ENCODE measurements at regions not wholly inside any gene's neighbourhood (a gene's known extent, or its start where the extent isn't known, plus 50 kb on each side); places are given as distances from the start of the nearest gene placed in this dataset.
"Not testable (repeated sequence)": the region's sequence is repeated elsewhere in the genome, so short reads cannot be mapped to it uniquely, and the experiment has no call there.

DNA sequence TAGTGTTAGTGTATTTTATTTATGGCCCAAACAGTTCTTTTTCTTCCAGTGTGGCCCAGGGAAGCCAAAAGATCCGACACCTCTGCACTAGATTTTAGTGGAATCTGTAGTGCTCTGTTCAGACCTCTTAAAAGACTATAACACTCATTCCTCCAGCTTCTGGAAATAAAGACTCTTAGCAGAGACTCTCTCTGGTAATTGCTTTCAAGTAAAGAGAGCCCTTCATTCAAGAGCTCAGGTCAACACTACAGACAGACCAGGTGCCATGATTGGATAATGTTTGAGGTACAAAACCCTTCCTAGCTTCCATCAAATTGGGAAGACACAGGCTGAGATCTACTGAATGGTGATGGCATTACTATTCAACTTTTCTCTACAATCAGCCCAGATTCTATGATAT is 255.8 kb downstream of the PRDM9 start:
- Mint-ChIP-seq H3K27me3 (no peaks in the 10 kb centered on the region), H3K4me3 (no peak overlapping the region), H3K9me3 (no peaks in the 10 kb centered on the region), H3K36me3 (ENCODE audit: low read depth) (no peaks in the 10 kb centered on the region), H3K4me1 (ENCODE audit: low read depth) (no peaks in the 10 kb centered on the region), H3K27ac (no peak overlapping the region)
- intact Hi-C loops (cut with micrococcal nuclease) = no loop called here

DNA sequence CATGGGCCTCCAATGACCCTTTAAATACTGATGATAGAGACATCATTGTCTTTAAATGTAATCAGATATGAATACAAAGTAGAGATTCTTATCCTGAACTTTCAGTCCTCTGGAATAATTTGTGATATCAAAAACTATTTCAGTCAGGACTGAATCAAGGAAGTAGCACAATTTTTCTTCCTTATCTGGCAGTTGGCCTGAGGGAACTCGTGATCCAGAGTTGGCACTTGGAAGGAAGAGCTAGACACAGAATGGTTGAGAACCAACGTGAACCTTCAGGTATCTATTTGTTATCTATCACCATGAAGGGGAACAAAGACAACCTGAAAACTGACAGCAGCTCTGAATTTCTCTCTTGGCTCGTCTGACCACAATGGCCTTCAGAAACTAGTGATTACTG is 269.3 kb downstream of the PRDM9 start:
- Mint-ChIP-seq H3K36me3 (ENCODE audit: low read depth) (no peaks in the 10 kb centered on the region), H3K27me3 (no peaks in the 10 kb centered on the region), H3K27ac (no peak overlapping the region), H3K4me3 (no peak overlapping the region), H3K9me3 (peaks cover 14% of the 10 kb centered on the region), H3K4me1 (ENCODE audit: low read depth) (no peaks in the 10 kb centered on the region)
- intact Hi-C loops (cut with micrococcal nuclease) = no loop called here

DNA sequence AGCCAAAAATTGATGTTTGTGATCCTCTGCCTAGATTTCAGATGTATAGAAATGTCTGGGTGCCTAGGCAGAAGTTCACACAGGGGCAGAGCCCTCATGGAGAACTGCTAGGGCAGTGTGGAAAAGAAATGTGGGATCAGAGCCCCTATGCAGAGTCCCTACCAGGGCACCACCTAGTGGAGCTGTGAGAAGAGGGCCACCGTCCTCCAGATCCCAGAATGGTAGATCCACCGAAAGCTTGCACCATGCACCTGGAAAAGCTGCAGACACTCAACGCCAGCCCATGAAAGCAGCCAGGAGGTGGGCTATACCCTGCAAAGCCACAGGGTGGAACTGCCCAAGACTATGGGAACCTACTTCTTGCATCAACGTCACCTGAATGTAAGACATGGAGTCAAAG is 292.9 kb downstream of the PRDM9 start:
- H3K4me3 Mint-ChIP-seq; H3K9me3 Mint-ChIP-seq; H3K27me3 Mint-ChIP-seq; H3K4me1 Mint-ChIP-seq (ENCODE audit: low read depth); H3K27ac Mint-ChIP-seq; intact Hi-C loops (cut with micrococcal nuclease); H3K36me3 Mint-ChIP-seq (ENCODE audit: low read depth): not testable (repeated sequence)

- H3K4me1 Mint-ChIP-seq (ENCODE audit: low read depth) = no peaks in the 10 kb centered on the region
- intact Hi-C loops (cut with micrococcal nuclease) = no loop called here
- no peak overlapping the region for H3K27ac Mint-ChIP-seq
- no peaks in the 10 kb centered on the region for H3K9me3 Mint-ChIP-seq
- no peak overlapping the region for H3K4me3 Mint-ChIP-seq
- H3K27me3 Mint-ChIP-seq = no peaks in the 10 kb centered on the region
- H3K36me3 Mint-ChIP-seq (ENCODE audit: low read depth) = no peaks in the 10 kb centered on the region
Observed at GRCh38 chr5:23820765-23821471, 313.5 kb downstream of the PRDM9 start.

GRCh38 chr5:23823521-23823920 is 316.1 kb downstream of the PRDM9 start:
- no peaks in the 10 kb centered on the region for H3K4me1 Mint-ChIP-seq (ENCODE audit: low read depth)
- no peaks in the 10 kb centered on the region for H3K27me3 Mint-ChIP-seq
- no peaks in the 10 kb centered on the region for H3K36me3 Mint-ChIP-seq (ENCODE audit: low read depth)
- H3K9me3 Mint-ChIP-seq = no peaks in the 10 kb centered on the region
- H3K27ac Mint-ChIP-seq = no peak overlapping the region
- intact Hi-C loops (cut with micrococcal nuclease) = no loop called here
- no peak overlapping the region for H3K4me3 Mint-ChIP-seq

- no peaks in the 10 kb centered on the region for H3K27me3 Mint-ChIP-seq
- H3K4me3 Mint-ChIP-seq = no peak overlapping the region
Observed at GRCh38 chr5:23825196-23825595, 317.8 kb downstream of the PRDM9 start.

GRCh38 chr5:23840083-23840482 is 332.7 kb downstream of the PRDM9 start:
- no peaks in the 10 kb centered on the region for H3K4me1 Mint-ChIP-seq (ENCODE audit: low read depth)
- intact Hi-C loops (cut with micrococcal nuclease) = no loop called here

More at GRCh38 chr5:23825196-23825595, 317.8 kb downstream of the PRDM9 start:
- intact Hi-C loops (cut with micrococcal nuclease) = no loop called here
- no peak overlapping the region for H3K27ac Mint-ChIP-seq
- no peaks in the 10 kb centered on the region for H3K9me3 Mint-ChIP-seq
- H3K4me1 Mint-ChIP-seq (ENCODE audit: low read depth) = no peaks in the 10 kb centered on the region
- H3K36me3 Mint-ChIP-seq (ENCODE audit: low read depth) = no peaks in the 10 kb centered on the region

GRCh38 chr5:23864786-23865185 is 357.4 kb downstream of the PRDM9 start:
- no peaks in the 10 kb centered on the region for H3K9me3 Mint-ChIP-seq
- H3K4me1 Mint-ChIP-seq (ENCODE audit: low read depth) = no peaks in the 10 kb centered on the region
- H3K27ac Mint-ChIP-seq = no peak overlapping the region
- H3K36me3 Mint-ChIP-seq (ENCODE audit: low read depth) = no peaks in the 10 kb centered on the region
- H3K27me3 Mint-ChIP-seq = no peaks in the 10 kb centered on the region
- intact Hi-C loops (cut with micrococcal nuclease) = no loop called here
- H3K4me3 Mint-ChIP-seq = no peak overlapping the region

More at GRCh38 chr5:23840083-23840482, 332.7 kb downstream of the PRDM9 start:
- Mint-ChIP-seq H3K9me3 (peaks cover 2% of the 10 kb centered on the region), H3K27ac (no peak overlapping the region), H3K27me3 (no peaks in the 10 kb centered on the region), H3K4me3 (no peak overlapping the region), H3K36me3 (ENCODE audit: low read depth) (no peaks in the 10 kb centered on the region)

- Mint-ChIP-seq H3K27ac (no peak overlapping the region), H3K27me3 (no peaks in the 10 kb centered on the region), H3K4me1 (ENCODE audit: low read depth) (no peaks in the 10 kb centered on the region), H3K36me3 (ENCODE audit: low read depth) (no peaks in the 10 kb centered on the region), H3K9me3 (peaks cover 9% of the 10 kb centered on the region), H3K4me3 (no peak overlapping the region)
- intact Hi-C loops (cut with micrococcal nuclease) = no loop called here
Observed at GRCh38 chr5:23877847-23878246, 370.4 kb downstream of the PRDM9 start.

GRCh38 chr5:23884405-23885031 is 377.1 kb downstream of the PRDM9 start:
- Mint-ChIP-seq H3K4me3 (no peak overlapping the region), H3K9me3 (peaks cover 16% of the 10 kb centered on the region), H3K4me1 (ENCODE audit: low read depth) (no peaks in the 10 kb centered on the region), H3K27ac (no peak overlapping the region), H3K36me3 (ENCODE audit: low read depth) (no peaks in the 10 kb centered on the region), H3K27me3 (no peaks in the 10 kb centered on the region)
- intact Hi-C loops (cut with micrococcal nuclease) = no loop called here

DNA sequence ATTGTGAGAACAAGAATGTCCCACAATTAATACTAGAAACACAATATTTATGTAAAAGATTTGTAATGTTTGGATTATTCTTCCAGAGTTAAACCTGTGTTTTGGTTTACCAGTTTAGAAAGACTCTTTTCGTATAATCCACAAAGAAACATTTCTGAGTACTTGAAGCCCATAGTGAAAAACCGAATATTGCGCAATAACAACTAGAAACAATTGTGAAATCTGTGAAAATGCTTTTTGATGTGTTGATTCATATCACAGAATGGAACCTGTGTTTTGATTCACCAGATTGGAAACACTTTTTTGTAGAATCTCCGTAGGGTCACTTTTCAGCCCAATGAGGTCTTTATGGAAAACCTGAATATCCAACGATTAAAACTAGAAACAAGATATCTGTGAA is 386.2 kb downstream of the PRDM9 start:
- Mint-ChIP-seq H3K4me1 (ENCODE audit: low read depth) (no peaks in the 10 kb centered on the region), H3K4me3 (no peak overlapping the region)
- intact Hi-C loops (cut with micrococcal nuclease) = no loop called here

GRCh38 chr5:23895614-23896013 is 388.2 kb downstream of the PRDM9 start:
- H3K27me3 Mint-ChIP-seq = no peaks in the 10 kb centered on the region
- peaks cover 14% of the 10 kb centered on the region for H3K9me3 Mint-ChIP-seq
- no peaks in the 10 kb centered on the region for H3K36me3 Mint-ChIP-seq (ENCODE audit: low read depth)
- no peak overlapping the region for H3K4me3 Mint-ChIP-seq
- no peaks in the 10 kb centered on the region for H3K4me1 Mint-ChIP-seq (ENCODE audit: low read depth)
- no peak overlapping the region for H3K27ac Mint-ChIP-seq
- intact Hi-C loops (cut with micrococcal nuclease) = no loop called here

More for the DNA sequence above, 386.2 kb downstream of the PRDM9 start:
- H3K27ac Mint-ChIP-seq = no peak overlapping the region
- no peaks in the 10 kb centered on the region for H3K36me3 Mint-ChIP-seq (ENCODE audit: low read depth)
- H3K9me3 Mint-ChIP-seq = peaks cover 14% of the 10 kb centered on the region
- H3K27me3 Mint-ChIP-seq = no peaks in the 10 kb centered on the region

GRCh38 chr5:23930985-23931384 is 423.6 kb downstream of the PRDM9 start:
- H3K4me3 Mint-ChIP-seq = no peak overlapping the region
- no peaks in the 10 kb centered on the region for H3K27me3 Mint-ChIP-seq
- H3K9me3 Mint-ChIP-seq = peaks cover 20% of the 10 kb centered on the region
- H3K27ac Mint-ChIP-seq = no peak overlapping the region
- no peaks in the 10 kb centered on the region for H3K36me3 Mint-ChIP-seq (ENCODE audit: low read depth)
- no peaks in the 10 kb centered on the region for H3K4me1 Mint-ChIP-seq (ENCODE audit: low read depth)
- intact Hi-C loops (cut with micrococcal nuclease) = no loop called here

DNA sequence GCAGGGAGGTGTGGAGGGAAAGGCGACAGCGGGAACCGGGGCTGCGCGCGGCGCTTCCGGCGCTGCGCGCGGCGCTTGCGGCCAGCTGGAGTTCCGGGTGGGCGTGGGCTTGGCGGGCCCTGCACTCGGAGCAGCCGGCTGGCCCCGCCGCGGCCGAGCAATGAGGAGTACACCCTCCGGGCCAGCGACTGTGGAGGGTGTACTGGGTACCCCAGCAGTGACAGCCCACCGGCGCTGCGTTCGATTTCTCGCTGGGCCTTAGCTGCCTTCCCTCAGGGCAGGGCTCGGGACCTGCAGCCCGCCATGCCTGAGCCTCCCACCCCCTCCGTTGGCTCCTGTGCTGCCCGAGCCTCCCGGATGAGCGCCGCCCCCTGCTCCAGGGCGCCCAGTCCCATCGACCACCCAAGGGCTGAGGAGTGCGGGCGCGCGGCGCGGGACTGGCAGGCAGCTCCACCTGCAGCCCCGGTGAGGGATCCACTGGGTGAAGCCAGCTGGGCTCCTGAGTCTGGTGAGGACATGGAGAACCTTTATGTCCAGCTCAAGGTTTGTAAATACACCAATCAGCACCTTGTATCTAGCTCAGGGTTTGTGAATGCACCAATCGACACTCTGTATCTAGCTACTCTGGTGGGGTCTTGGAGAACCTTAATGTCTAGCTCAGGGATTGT is 444.0 kb downstream of the PRDM9 start:
- intact Hi-C loops (cut with micrococcal nuclease); H3K4me1 Mint-ChIP-seq (ENCODE audit: low read depth); H3K36me3 Mint-ChIP-seq (ENCODE audit: low read depth); H3K27ac Mint-ChIP-seq; H3K27me3 Mint-ChIP-seq: not testable (repeated sequence)
- Mint-ChIP-seq H3K4me3 (peak overlapping the region; percentile 37), H3K9me3 (peaks cover 56% of the 10 kb centered on the region)
